GM18858 (cell line): ENCODE measurements at regions not wholly inside any gene's neighbourhood (a gene's known extent, or its start where the extent isn't known, plus 50 kb on each side); places are given as distances from the start of the nearest gene placed in this dataset.

ENCODE experiments used
- ATAC-seq: cut with Tn5 transposase; IDR thresholded peaks from one replicate; pipeline ENCODE4 v1.9.1; 2021; ENCODE audit not compliant: unreplicated experiment

GRCh38 chr2:180325416-180326120 lies 318.5 kb upstream of the CWC22 start:
- ATAC-seq: no peak

GRCh38 chr2:180324182-180324581 lies 317.1 kb upstream of the CWC22 start:
- ATAC-seq: no peak

GRCh38 chr2:180322781-180323180 lies 315.7 kb upstream of the CWC22 start:
- ATAC-seq: no peak

GRCh38 chr2:180319586-180320405 lies 312.7 kb upstream of the CWC22 start:
- ATAC-seq: peak; percentile 95

- no peak for ATAC-seq
Observed at GRCh38 chr2:180314086-180314485, 307.0 kb upstream of the CWC22 start.

GRCh38 chr2:180312542-180312941 lies 305.4 kb upstream of the CWC22 start:
- ATAC-seq: no peak

- no peak for ATAC-seq
Observed at GRCh38 chr2:180307096-180307495, 300.0 kb upstream of the CWC22 start.

- ATAC-seq: no peak
Observed at GRCh38 chr2:180306346-180306745, 299.2 kb upstream of the CWC22 start.

- ATAC-seq: no peak
Observed at GRCh38 chr2:180291552-180292421, 284.7 kb upstream of the CWC22 start.

GRCh38 chr2:180291060-180291459 lies 284.0 kb upstream of the CWC22 start:
- ATAC-seq: no peak

GRCh38 chr2:180289627-180290026 lies 282.5 kb upstream of the CWC22 start:
- ATAC-seq: no peak

GRCh38 chr2:180279581-180279980 lies 272.5 kb upstream of the CWC22 start:
- no peak for ATAC-seq

- ATAC-seq: no peak
Observed at GRCh38 chr2:180276733-180277132, 269.6 kb upstream of the CWC22 start.

GRCh38 chr2:180268006-180268405 lies 260.9 kb upstream of the CWC22 start:
- no peak for ATAC-seq

GRCh38 chr2:180261976-180262375 lies 254.9 kb upstream of the CWC22 start:
- no peak for ATAC-seq

GRCh38 chr2:180258579-180258978 lies 251.5 kb upstream of the CWC22 start:
- no peak for ATAC-seq

GRCh38 chr2:180258041-180258537 lies 251.0 kb upstream of the CWC22 start:
- no peak for ATAC-seq

GRCh38 chr2:180257247-180257646 lies 250.2 kb upstream of the CWC22 start:
- no peak for ATAC-seq

GRCh38 chr2:180255981-180256380 lies 248.9 kb upstream of the CWC22 start:
- ATAC-seq: no peak

- ATAC-seq: no peak
Observed at GRCh38 chr2:180254872-180255271, 247.8 kb upstream of the CWC22 start.

GRCh38 chr2:180247658-180248057 lies 240.6 kb upstream of the CWC22 start:
- no peak for ATAC-seq
